NK-92 (cell line): ENCODE measurements at regions not wholly inside any gene's neighbourhood (a gene's known extent, or its start where the extent isn't known, plus 50 kb on each side); places are given as distances from the start of the nearest gene placed in this dataset.
"Not testable (repeated sequence)": the region's sequence is repeated elsewhere in the genome, so short reads cannot be mapped to it uniquely, and the experiment has no call there.

Experiments
- DNase-seq: peaks from one replicate; lab custom pipeline; 2025; ENCODE audit not compliant: unreplicated experiment; lab: John Stamatoyannopoulos, UW

- DNase-seq: not testable (repeated sequence)
Measured at GRCh38 chr3:75312469-75312868, 351.7 kb upstream of the FRG2C start.

- not testable (repeated sequence) for DNase-seq
Measured at GRCh38 chr3:75319776-75320175, 344.4 kb upstream of the FRG2C start.

- no peak for DNase-seq
Measured at GRCh38 chr3:75320369-75320768, 343.8 kb upstream of the FRG2C start.

DNA sequence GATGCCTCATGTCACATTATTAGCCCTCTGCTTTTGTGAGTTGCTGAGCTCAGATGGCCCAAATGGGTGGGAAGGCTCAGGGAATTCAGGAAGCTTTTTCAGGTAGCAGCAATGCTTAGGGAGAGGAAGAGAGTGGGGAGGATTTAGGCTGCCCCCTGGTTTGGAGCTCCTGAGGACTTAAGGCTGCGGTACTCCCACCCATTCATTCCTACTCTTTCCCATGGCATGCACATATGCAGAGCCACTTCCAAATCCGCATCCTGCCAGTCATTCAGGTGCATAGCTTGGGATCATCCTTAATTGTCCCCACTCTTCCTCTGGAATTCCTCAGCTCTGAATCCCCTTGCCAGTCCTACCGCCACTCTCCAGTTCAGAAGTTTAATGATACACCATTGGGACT is 343.1 kb upstream of the FRG2C start:
- DNase-seq: no peak

- DNase-seq: not testable (repeated sequence)
Measured at GRCh38 chr3:75323936-75324335, 340.2 kb upstream of the FRG2C start.

- DNase-seq: no peak
Measured at GRCh38 chr3:75325716-75326115, 338.4 kb upstream of the FRG2C start.

- DNase-seq: no peak
Measured at GRCh38 chr3:75327453-75327852, 336.7 kb upstream of the FRG2C start.

- no peak for DNase-seq
Measured at GRCh38 chr3:75329476-75330097, 334.5 kb upstream of the FRG2C start.

- DNase-seq: not testable (repeated sequence)
Measured at GRCh38 chr3:75330446-75330845, 333.7 kb upstream of the FRG2C start.

DNA sequence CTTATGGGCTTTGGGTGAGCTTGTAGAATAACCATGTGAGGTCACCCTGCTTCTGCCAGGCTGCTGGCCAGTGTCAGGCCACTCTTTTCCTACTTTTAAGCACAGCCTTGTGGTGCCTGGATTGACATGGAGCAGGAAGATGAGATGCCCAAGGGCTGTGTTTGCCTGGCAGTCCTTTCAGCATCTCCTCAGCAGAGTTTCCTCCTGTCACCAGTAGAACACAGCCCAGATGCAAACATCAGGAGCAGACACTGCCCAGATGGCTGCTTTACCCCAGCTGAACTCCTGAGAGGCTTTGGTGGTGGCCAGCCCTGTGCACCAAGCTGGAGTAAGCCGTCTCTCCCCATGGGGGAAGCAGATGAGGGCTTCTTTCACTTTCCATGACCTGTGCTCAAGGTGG is 332.0 kb upstream of the FRG2C start:
- not testable (repeated sequence) for DNase-seq

GRCh38 chr3:75332794-75333193 is 331.3 kb upstream of the FRG2C start:
- no peak for DNase-seq

DNA sequence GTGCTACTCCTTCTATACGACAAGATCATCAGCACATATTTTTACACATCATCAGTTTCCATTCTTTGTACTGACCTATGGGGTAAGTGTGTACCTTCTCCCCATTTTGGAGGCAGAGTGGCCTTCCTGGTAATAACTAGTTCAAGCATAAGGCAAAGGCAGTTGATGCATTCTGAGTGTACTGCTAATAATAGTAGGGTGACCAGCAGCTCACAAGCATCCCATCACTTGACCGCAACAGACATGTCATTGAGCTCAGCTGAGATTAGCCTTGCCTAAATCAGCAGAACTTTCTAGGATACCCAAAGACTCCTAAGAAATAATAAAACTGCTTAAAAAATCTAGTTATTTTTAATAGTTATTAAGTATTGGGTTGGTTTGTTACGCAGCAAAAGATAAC is 329.8 kb upstream of the FRG2C start:
- DNase-seq: no peak

GRCh38 chr3:75337226-75337900 is 326.8 kb upstream of the FRG2C start:
- no peak for DNase-seq

- DNase-seq: no peak
Measured at GRCh38 chr3:75338342-75338741, 325.8 kb upstream of the FRG2C start.

DNA sequence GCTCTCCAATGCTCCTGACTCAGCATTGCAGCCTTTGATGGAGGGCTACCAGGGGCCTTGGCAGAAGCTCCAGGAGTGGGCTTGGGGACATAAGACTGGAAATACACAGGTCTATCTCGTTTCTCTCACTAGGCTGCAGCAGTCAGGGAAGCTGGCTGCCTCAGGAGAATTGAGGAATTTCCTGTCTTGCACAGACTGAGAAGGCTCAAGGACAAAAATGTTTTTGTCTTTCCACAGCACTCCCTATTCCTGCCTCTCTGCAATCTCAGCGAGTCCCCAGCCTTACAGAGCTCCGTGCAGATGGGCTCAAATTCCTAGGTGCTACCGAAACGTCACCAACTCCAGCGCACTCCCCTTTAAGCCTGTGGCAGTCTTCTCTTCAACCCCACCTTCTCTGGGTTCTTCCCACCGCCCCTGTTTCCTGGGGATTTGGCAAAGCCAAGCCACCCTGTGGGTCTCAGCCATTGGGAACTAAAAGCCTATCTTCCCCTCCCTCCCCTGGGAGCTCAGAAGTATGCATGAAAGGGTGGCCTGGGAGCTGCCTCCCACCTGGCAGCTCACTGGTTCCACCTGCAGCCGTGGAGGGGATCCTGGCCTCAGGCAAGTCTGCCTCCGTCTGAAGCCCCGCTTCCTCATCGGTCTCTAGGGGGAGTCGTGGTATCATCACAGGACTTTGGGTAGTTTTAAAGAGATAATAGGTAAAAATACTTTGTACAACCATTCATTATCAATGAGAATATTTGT is 322.6 kb upstream of the FRG2C start:
- DNase-seq: no peak

DNA sequence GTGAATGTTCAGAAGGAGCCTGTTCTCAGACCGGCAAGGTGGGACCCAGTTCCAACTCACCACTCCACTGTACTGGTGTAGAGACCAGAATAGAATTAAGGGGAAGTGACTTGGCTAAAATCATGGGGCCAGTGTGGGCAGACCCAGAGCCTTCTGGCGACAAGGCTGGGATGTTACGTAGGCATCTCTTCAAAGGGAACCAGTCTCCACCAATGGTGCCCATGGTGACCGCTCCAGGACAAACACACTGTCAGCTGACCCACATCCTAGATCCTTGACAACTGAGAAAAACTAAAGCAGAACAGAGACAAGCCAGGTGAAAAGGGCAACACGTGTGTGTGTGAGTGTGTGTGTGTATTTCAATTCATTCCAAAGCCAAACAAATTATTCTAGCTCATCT is 321.7 kb upstream of the FRG2C start:
- no peak for DNase-seq

DNA sequence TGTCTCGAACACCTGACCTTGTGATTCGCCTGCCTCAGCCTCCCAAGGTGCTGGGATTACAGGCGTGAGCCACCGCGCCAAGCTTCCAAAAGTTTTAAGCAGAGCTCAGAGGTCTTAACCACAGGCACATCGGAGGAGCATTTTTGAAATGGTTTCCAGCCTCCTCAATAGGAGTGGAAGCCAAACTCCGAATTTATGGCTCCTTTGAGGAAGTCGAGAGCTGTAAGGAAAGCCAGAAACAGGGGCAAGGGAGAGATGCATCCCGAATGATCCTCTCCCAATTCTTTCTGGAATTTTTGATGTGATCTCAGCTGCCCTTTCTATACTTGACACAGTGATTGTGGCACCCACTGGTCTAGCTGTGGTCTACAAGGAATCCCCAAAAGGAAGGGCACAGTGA is 313.6 kb upstream of the FRG2C start:
- DNase-seq: not testable (repeated sequence)

DNA sequence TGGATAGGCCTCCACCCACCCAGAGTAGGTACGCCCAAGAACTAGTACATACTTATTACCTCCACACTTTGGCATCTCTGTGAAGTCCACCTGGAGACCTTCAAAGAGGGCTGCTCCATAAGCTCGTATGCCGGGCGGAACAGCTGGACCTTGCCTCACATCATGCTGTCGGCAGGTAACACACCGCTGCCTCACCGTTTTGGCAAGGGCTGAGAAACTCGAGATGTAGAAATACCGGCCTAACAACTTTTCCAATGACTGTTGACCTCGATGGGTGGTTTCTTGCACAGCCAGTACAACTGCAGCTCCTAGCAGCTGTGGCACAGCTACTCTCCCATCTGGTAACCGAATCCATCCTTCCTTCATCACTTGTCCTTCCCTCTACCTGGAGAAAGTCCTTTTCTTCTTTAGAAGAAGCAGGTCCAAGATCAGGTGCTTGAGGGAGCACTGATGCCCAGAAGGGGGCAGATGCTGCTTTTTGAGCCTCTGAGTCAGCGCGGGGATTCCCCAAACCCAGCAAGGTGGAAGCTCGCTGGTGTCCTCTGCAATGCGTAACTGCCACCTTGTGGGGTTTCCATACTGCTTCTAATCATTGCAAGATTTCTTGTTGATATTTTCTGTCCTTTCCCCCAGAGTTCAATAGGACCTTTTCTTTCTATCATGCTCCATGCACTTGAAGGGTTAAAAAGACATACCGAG is 301.9 kb upstream of the FRG2C start:
- not testable (repeated sequence) for DNase-seq

GRCh38 chr3:75372964-75373363 is 291.2 kb upstream of the FRG2C start:
- DNase-seq: not testable (repeated sequence)

GRCh38 chr3:75379840-75380239 is 284.3 kb upstream of the FRG2C start:
- DNase-seq: not testable (repeated sequence)

DNA sequence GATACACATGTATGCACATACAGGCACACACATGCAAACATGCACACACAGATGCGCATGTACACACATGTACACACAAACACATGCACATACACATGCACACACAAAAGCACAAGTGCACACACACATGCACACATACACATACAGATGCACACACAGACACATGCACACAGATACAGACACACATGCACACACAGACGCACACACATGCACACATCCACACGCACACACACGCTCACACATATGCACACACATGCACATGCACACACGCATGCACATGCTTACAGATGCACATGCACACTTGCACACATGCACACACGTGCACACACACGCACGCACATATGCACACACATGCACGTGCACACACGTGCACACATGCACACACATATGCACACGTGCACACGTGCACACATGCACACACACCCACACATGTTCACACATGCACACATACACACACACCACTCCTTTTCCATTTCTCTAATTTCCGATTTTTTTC is 283.8 kb upstream of the FRG2C start:
- no peak for DNase-seq
